Colonic mucosa (tissue), 4 donors: ENCODE measurements at regions not wholly inside any gene's neighbourhood (a gene's known extent, or its start where the extent isn't known, plus 50 kb on each side); places are given as distances from the start of the nearest gene placed in this dataset.

Experiments
- DNase-seq: peaks from one replicate; pipeline ENCODE4 v3.0.0-alpha.2; 2020
- H3K27ac ChIP-seq: fragments of 200-600 bp; one replicate; pipeline ENCODE4 v1.8.0; 2021
- H3K27me3 ChIP-seq: fragments of 200-600 bp; one replicate; pipeline ENCODE4 v1.8.0; 2021
- H3K36me3 ChIP-seq: fragments of 200-600 bp; one replicate; pipeline ENCODE4 v1.8.0; 2021
- H3K4me1 ChIP-seq: fragments of 200-600 bp; one replicate; pipeline ENCODE4 v1.8.0; 2021; ENCODE audit warnings: mild to moderate bottlenecking
- H3K4me3 ChIP-seq: fragments of 200-600 bp; one replicate; pipeline ENCODE4 v1.8.0; 2021
- H3K9ac ChIP-seq, 2 donors: one replicate each; pipeline ENCODE4 v1.7.0; 2013; ENCODE audit warnings: control low read depth in 2 of 2, low read depth in 2 of 2, low read length in 2 of 2
- H3K9me3 ChIP-seq: fragments of 200-600 bp; one replicate; pipeline ENCODE4 v1.8.0; 2021
- intact Hi-C: fragments of 100-400 bp; cut with DNase I; formaldehyde crosslinking; loops from one replicate; pipeline ENCODE4 v1.14.1; 2022
- TF ChIP-seq, protein P1 (sequence below): fragments of 200-600 bp; IDR thresholded peaks from one replicate; pipeline ENCODE4 v1.8.0; 2022; ENCODE audit warnings: antibody characterized with exemption, mild to moderate bottlenecking
- donor health status: healthy.
- donor health status: DM: no; HTN: no; CAD: no.
- donor health status: DM: no; HTN: no; CAD: no.

DNA sequence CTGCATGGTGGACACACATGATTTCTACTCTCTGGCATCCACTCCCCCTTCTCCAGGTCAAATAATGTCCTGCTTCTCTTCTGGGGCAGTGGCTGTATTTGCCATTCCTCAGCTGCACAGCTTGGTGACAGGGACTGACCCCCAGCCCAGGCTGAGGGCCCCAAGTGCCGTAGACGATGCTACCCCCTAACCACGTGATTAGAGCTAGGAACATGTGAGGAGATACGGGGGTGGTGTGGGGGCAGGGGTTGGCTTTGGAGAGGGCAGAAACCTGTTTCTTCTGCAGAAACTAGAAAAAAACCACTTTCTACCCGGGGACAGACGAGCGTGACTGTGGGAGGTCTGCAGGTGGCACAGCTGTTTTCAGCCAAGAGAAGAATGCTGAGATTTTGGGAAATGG lies 192.4 kb downstream of the SIPA1L2 start:
- Histone ChIP-seq H3K9ac (no peak overlapping the region), H3K36me3 (peaks cover 5% of the 10 kb centered on the region), H3K27ac (no peak overlapping the region), H3K27me3 (no peaks in the 10 kb centered on the region), H3K9me3 (no peaks in the 10 kb centered on the region), H3K4me1 (no peaks in the 10 kb centered on the region), H3K4me3 (no peak overlapping the region)
- no peak for DNase-seq
- TF ChIP-seq, protein P1, sequence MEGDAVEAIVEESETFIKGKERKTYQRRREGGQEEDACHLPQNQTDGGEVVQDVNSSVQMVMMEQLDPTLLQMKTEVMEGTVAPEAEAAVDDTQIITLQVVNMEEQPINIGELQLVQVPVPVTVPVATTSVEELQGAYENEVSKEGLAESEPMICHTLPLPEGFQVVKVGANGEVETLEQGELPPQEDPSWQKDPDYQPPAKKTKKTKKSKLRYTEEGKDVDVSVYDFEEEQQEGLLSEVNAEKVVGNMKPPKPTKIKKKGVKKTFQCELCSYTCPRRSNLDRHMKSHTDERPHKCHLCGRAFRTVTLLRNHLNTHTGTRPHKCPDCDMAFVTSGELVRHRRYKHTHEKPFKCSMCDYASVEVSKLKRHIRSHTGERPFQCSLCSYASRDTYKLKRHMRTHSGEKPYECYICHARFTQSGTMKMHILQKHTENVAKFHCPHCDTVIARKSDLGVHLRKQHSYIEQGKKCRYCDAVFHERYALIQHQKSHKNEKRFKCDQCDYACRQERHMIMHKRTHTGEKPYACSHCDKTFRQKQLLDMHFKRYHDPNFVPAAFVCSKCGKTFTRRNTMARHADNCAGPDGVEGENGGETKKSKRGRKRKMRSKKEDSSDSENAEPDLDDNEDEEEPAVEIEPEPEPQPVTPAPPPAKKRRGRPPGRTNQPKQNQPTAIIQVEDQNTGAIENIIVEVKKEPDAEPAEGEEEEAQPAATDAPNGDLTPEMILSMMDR, result no peak
- intact Hi-C loops, result loop anchor here (10.0 kb wide), 1 partner anchor 573 kb away; no protein-coding TSS in a partner anchor

DNA sequence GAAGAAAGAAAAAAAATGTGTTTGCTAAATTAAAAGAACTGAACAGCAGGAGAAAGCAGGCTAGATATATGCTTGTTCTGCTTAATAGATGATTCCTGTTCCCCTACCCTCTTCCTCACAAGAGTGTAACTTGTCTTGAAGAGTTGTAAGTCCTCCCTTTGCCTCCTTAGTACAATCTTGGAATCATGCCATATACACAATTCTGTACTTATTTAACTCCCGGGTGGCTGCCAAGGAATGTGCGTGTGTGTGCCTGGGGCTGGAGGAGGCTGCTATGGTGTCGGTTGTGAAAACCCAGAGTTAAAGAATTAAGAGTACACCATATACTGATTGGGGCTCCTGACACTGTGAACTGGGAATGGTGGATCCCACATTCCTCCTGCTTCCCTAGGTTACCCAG lies 194.2 kb downstream of the SIPA1L2 start:
- Histone ChIP-seq H3K36me3 (peaks cover 5% of the 10 kb centered on the region), H3K4me3 (no peak overlapping the region), H3K9ac (no peak overlapping the region), H3K27ac (no peak overlapping the region), H3K4me1 (no peaks in the 10 kb centered on the region), H3K27me3 (no peaks in the 10 kb centered on the region), H3K9me3 (no peaks in the 10 kb centered on the region)
- intact Hi-C loops, result loop anchor here (10.0 kb wide), 1 partner anchor 571 kb away; no protein-coding TSS in a partner anchor
- no peak for DNase-seq
- TF ChIP-seq, protein P1, result no peak

DNA sequence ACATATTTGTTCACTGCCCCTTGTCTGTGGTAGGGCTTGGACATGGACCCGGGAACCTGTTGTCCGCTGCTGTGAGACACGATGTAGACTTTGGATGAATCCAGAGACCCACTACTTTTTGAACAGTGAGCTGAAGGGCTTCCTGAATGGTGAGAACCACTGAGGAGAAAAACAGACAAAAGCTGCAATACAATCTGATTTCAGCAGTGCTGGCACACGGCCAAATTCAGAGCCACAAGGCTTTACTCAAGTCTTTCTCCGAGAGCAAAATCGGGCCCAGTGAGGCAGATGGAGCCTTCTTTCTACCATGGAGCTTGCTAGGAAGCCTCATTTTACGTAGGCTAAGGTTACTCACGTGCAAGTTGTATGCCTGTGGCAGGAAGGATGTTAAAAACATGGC lies 197.6 kb downstream of the SIPA1L2 start:
- H3K9me3 ChIP-seq, result no peaks in the 10 kb centered on the region
- DNase-seq, result no peak
- no peak overlapping the region for H3K4me3 ChIP-seq
- H3K27me3 ChIP-seq, result no peaks in the 10 kb centered on the region
- TF ChIP-seq, protein P1, result no peak
- peaks cover 11% of the 10 kb centered on the region for H3K36me3 ChIP-seq
- intact Hi-C loops, result loop anchor here (10.0 kb wide), 1 partner anchor 568 kb away; no protein-coding TSS in a partner anchor
- no peak overlapping the region for H3K27ac ChIP-seq
- no peaks in the 10 kb centered on the region for H3K4me1 ChIP-seq
- H3K9ac ChIP-seq, result no peak overlapping the region

DNA sequence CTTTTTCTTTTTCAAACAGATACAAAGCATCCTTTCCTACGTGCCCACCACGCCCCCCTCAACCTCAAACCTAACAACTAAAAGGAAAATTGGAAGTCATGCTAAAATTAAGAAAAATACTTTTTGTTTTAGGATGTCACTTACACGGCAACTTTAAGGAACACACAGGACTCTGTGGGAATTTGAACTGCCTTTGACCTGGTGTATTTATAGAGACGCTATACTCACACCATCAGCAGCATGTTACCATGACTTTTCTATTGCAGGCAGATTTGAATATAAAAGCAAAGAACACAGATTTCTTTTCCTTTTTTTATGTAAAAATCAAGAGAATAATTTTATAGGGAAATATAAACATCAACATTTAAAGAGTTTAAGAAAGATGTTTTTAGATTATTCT lies 198.2 kb downstream of the SIPA1L2 start:
- no peaks in the 10 kb centered on the region for H3K9me3 ChIP-seq
- TF ChIP-seq, protein P1, result no peak
- no peak for DNase-seq
- H3K27ac ChIP-seq, result no peak overlapping the region
- no peak overlapping the region for H3K9ac ChIP-seq
- no peak overlapping the region for H3K4me3 ChIP-seq
- H3K36me3 ChIP-seq, result peaks cover 16% of the 10 kb centered on the region
- H3K27me3 ChIP-seq, result no peaks in the 10 kb centered on the region
- no peaks in the 10 kb centered on the region for H3K4me1 ChIP-seq
- intact Hi-C loops, result loop anchor here (10.0 kb wide), 1 partner anchor 567 kb away; no protein-coding TSS in a partner anchor

DNA sequence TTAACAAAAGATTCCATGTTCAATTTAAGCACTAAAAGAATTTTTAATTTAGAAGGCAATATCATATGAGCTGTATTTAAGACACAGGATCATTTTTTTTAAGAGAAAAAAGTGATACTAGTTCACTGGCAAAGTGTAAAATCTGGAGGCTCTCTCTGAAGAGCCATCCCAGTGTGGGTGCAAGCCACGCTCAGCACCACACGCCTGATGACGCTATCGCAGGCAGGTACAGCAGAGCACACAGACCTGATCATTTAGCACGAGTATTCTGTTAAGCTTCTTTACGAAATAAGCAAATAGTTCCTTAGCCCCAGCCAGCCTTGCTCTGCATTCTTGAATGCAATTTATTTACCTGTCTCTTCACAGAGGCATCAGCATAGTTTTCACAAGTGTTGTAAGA lies 198.6 kb downstream of the SIPA1L2 start:
- no peak for DNase-seq
- Histone ChIP-seq H3K36me3 (peaks cover 16% of the 10 kb centered on the region), H3K27ac (no peak overlapping the region), H3K9ac (no peak overlapping the region), H3K27me3 (no peaks in the 10 kb centered on the region), H3K4me3 (no peak overlapping the region), H3K9me3 (no peaks in the 10 kb centered on the region), H3K4me1 (no peaks in the 10 kb centered on the region)
- TF ChIP-seq, protein P1, result no peak
- intact Hi-C loops, result loop anchor here (10.0 kb wide), 1 partner anchor 567 kb away; no protein-coding TSS in a partner anchor
